ENCODE measurements at regions not wholly inside any gene's neighbourhood (a gene's known extent, or its start where the extent isn't known, plus 50 kb on each side); places are given as distances from the start of the nearest gene placed in this dataset.

GRCh38 chr16:55255733-55256282 lies 68.2 kb upstream of the IRX6 start:
- Mint-ChIP-seq H3K36me3 (ENCODE audit: low read depth) (no peaks in the 10 kb centered on the region), H3K4me1 (ENCODE audit: low read depth) (peaks cover 1% of the 10 kb centered on the region), H3K27ac (no peak overlapping the region), H3K9me3 (no peaks in the 10 kb centered on the region), H3K27me3 (ENCODE audit: low read depth) (peaks cover 2% of the 10 kb centered on the region), H3K4me3 (ENCODE audit: low read depth) (no peak overlapping the region)
- DNase-seq (ENCODE audit: low spot score) = no peak
- intact Hi-C loops (cut with micrococcal nuclease) = no loop called here

GRCh38 chr16:55256412-55257016 lies 67.5 kb upstream of the IRX6 start:
- H3K36me3 Mint-ChIP-seq (ENCODE audit: low read depth) = no peaks in the 10 kb centered on the region
- no peaks in the 10 kb centered on the region for H3K9me3 Mint-ChIP-seq
- H3K4me3 Mint-ChIP-seq (ENCODE audit: low read depth) = no peak overlapping the region
- no peak for DNase-seq (ENCODE audit: low spot score)
- intact Hi-C loops (cut with micrococcal nuclease) = no loop called here
- H3K27me3 Mint-ChIP-seq (ENCODE audit: low read depth) = peaks cover 2% of the 10 kb centered on the region
- peaks cover 1% of the 10 kb centered on the region for H3K4me1 Mint-ChIP-seq (ENCODE audit: low read depth)
- no peak overlapping the region for H3K27ac Mint-ChIP-seq

GRCh38 chr16:55257966-55258613 lies 65.9 kb upstream of the IRX6 start:
- DNase-seq (ENCODE audit: low spot score) = peak; percentile 41
- intact Hi-C loops (cut with micrococcal nuclease) = no loop called here
- no peak overlapping the region for H3K27ac Mint-ChIP-seq

GRCh38 chr16:55261301-55261700 lies 62.7 kb upstream of the IRX6 start:
- Mint-ChIP-seq H3K27ac (no peak overlapping the region), H3K4me3 (ENCODE audit: low read depth) (no peak overlapping the region), H3K36me3 (ENCODE audit: low read depth) (no peaks in the 10 kb centered on the region), H3K4me1 (ENCODE audit: low read depth) (peaks cover 1% of the 10 kb centered on the region), H3K9me3 (no peaks in the 10 kb centered on the region), H3K27me3 (ENCODE audit: low read depth) (no peaks in the 10 kb centered on the region)
- no peak for DNase-seq (ENCODE audit: low spot score)
- intact Hi-C loops (cut with micrococcal nuclease) = no loop called here

More at GRCh38 chr16:55257966-55258613, 65.9 kb upstream of the IRX6 start:
- H3K9me3 Mint-ChIP-seq = no peaks in the 10 kb centered on the region
- no peaks in the 10 kb centered on the region for H3K36me3 Mint-ChIP-seq (ENCODE audit: low read depth)
- peaks cover 2% of the 10 kb centered on the region for H3K27me3 Mint-ChIP-seq (ENCODE audit: low read depth)
- peaks cover 1% of the 10 kb centered on the region for H3K4me1 Mint-ChIP-seq (ENCODE audit: low read depth)
- no peak overlapping the region for H3K4me3 Mint-ChIP-seq (ENCODE audit: low read depth)

GRCh38 chr16:55263271-55264250 lies 60.4 kb upstream of the IRX6 start:
- no peaks in the 10 kb centered on the region for H3K9me3 Mint-ChIP-seq
- no peak overlapping the region for H3K4me3 Mint-ChIP-seq (ENCODE audit: low read depth)
- H3K4me1 Mint-ChIP-seq (ENCODE audit: low read depth) = no peaks in the 10 kb centered on the region
- intact Hi-C loops (cut with micrococcal nuclease) = no loop called here
- no peak for DNase-seq (ENCODE audit: low spot score)
- H3K36me3 Mint-ChIP-seq (ENCODE audit: low read depth) = no peaks in the 10 kb centered on the region
- no peak overlapping the region for H3K27ac Mint-ChIP-seq
- no peaks in the 10 kb centered on the region for H3K27me3 Mint-ChIP-seq (ENCODE audit: low read depth)

- no peaks in the 10 kb centered on the region for H3K27me3 Mint-ChIP-seq (ENCODE audit: low read depth)
- no peak for DNase-seq (ENCODE audit: low spot score)
- H3K9me3 Mint-ChIP-seq = no peaks in the 10 kb centered on the region
- H3K36me3 Mint-ChIP-seq (ENCODE audit: low read depth) = no peaks in the 10 kb centered on the region
- no peak overlapping the region for H3K27ac Mint-ChIP-seq
- no peaks in the 10 kb centered on the region for H3K4me1 Mint-ChIP-seq (ENCODE audit: low read depth)
- intact Hi-C loops (cut with micrococcal nuclease) = no loop called here
- H3K4me3 Mint-ChIP-seq (ENCODE audit: low read depth) = no peak overlapping the region
Measured at GRCh38 chr16:55264949-55265348, 59.1 kb upstream of the IRX6 start.

GRCh38 chr16:55265926-55266325 lies 58.1 kb upstream of the IRX6 start:
- intact Hi-C loops (cut with micrococcal nuclease) = no loop called here
- H3K36me3 Mint-ChIP-seq (ENCODE audit: low read depth) = no peaks in the 10 kb centered on the region

GRCh38 chr16:55271945-55272513 lies 52.0 kb upstream of the IRX6 start:
- Mint-ChIP-seq H3K4me3 (ENCODE audit: low read depth) (no peak overlapping the region), H3K27ac (no peak overlapping the region), H3K36me3 (ENCODE audit: low read depth) (no peaks in the 10 kb centered on the region), H3K9me3 (no peaks in the 10 kb centered on the region), H3K27me3 (ENCODE audit: low read depth) (no peaks in the 10 kb centered on the region), H3K4me1 (ENCODE audit: low read depth) (no peaks in the 10 kb centered on the region)
- intact Hi-C loops (cut with micrococcal nuclease) = no loop called here
- DNase-seq (ENCODE audit: low spot score) = no peak

More at GRCh38 chr16:55265926-55266325, 58.1 kb upstream of the IRX6 start:
- H3K4me3 Mint-ChIP-seq (ENCODE audit: low read depth) = no peak overlapping the region
- H3K27ac Mint-ChIP-seq = no peak overlapping the region
- H3K4me1 Mint-ChIP-seq (ENCODE audit: low read depth) = no peaks in the 10 kb centered on the region
- no peaks in the 10 kb centered on the region for H3K9me3 Mint-ChIP-seq
- no peaks in the 10 kb centered on the region for H3K27me3 Mint-ChIP-seq (ENCODE audit: low read depth)
- no peak for DNase-seq (ENCODE audit: low spot score)

- no peak for DNase-seq (ENCODE audit: low spot score)
- no peak overlapping the region for H3K27ac Mint-ChIP-seq
- H3K4me3 Mint-ChIP-seq (ENCODE audit: low read depth) = no peak overlapping the region
- no peaks in the 10 kb centered on the region for H3K4me1 Mint-ChIP-seq (ENCODE audit: low read depth)
- no peaks in the 10 kb centered on the region for H3K36me3 Mint-ChIP-seq (ENCODE audit: low read depth)
- intact Hi-C loops (cut with micrococcal nuclease) = no loop called here
- no peaks in the 10 kb centered on the region for H3K9me3 Mint-ChIP-seq
- H3K27me3 Mint-ChIP-seq (ENCODE audit: low read depth) = no peaks in the 10 kb centered on the region
Measured at GRCh38 chr16:55272744-55273143, 51.3 kb upstream of the IRX6 start.

GRCh38 chr16:55273356-55273755 lies 50.6 kb upstream of the IRX6 start:
- H3K27ac Mint-ChIP-seq = no peak overlapping the region
- H3K4me1 Mint-ChIP-seq (ENCODE audit: low read depth) = no peaks in the 10 kb centered on the region
- intact Hi-C loops (cut with micrococcal nuclease) = no loop called here
- no peaks in the 10 kb centered on the region for H3K9me3 Mint-ChIP-seq
- no peak for DNase-seq (ENCODE audit: low spot score)
- no peak overlapping the region for H3K4me3 Mint-ChIP-seq (ENCODE audit: low read depth)
- H3K36me3 Mint-ChIP-seq (ENCODE audit: low read depth) = no peaks in the 10 kb centered on the region
- H3K27me3 Mint-ChIP-seq (ENCODE audit: low read depth) = no peaks in the 10 kb centered on the region

- Mint-ChIP-seq H3K4me1 (ENCODE audit: low read depth) (no peaks in the 10 kb centered on the region), H3K4me3 (ENCODE audit: low read depth) (no peak overlapping the region), H3K9me3 (no peaks in the 10 kb centered on the region)
Measured at GRCh38 chr16:55273959-55274358, 50.0 kb upstream of the IRX6 start.

More at GRCh38 chr16:55273959-55274358, 50.0 kb upstream of the IRX6 start:
- H3K36me3 Mint-ChIP-seq (ENCODE audit: low read depth) = no peaks in the 10 kb centered on the region
- no peak overlapping the region for H3K27ac Mint-ChIP-seq
- no peaks in the 10 kb centered on the region for H3K27me3 Mint-ChIP-seq (ENCODE audit: low read depth)
- no peak for DNase-seq (ENCODE audit: low spot score)
- intact Hi-C loops (cut with micrococcal nuclease) = no loop called here

Measured in activated T-helper 2 cell treated with anti-CD3 and anti-CD28 coated beads, Interferon-gamma antibody, Interleukin-2, Interleukin-4, amounts not matched to agents 10 μg/mL and 5 μg/mL and 100 μg/mL, durations not matched to agents 14 hours and 24 hours and 36 hours (primary cell).